ENCODE measurements at regions not wholly inside any gene's neighbourhood (a gene's known extent, or its start where the extent isn't known, plus 50 kb on each side); places are given as distances from the start of the nearest gene placed in this dataset.
A peak's percentile ranks its signal among the peaks of the same experiment; 100 is the strongest.

- 0 out of 2 replicates have a peak overlapping the region, but pooled peaks have one; percentile 16 for H4K5ac ChIP-seq (ENCODE audit: low read depth, low read length)
- dilution Hi-C loops (cut with HindIII; ENCODE audit: low sequenced_read_pairs, unreplicated experiment): no loop called here
- peaks cover 1% of the 10 kb centered on the region; the same call in 1 of the 2 replicates for H3K4me1 ChIP-seq (ENCODE audit: control insufficient read depth, insufficient read depth, low read length)
- DNase-seq (peak; percentile 18), ATAC-seq (ENCODE audit: low read depth) (no peak; the same call in 1 of the 2 replicates)
- H3K27ac ChIP-seq (ENCODE audit: insufficient read depth, low read length): no peak overlapping the region
- H3K36me3 ChIP-seq (ENCODE audit: control insufficient read depth, insufficient read depth, low read length): no peaks in the 10 kb centered on the region
- no peak overlapping the region; a peak in 1 of 4 replicates for H4K8ac ChIP-seq (ENCODE audit: low read depth in 2 of 2, low read length in 2 of 2)
- H3K79me1 ChIP-seq (ENCODE audit: low read depth in 1 of 2, low read length in 2 of 2): no peaks in the 10 kb centered on the region
- H3K9ac ChIP-seq (ENCODE audit: low read depth, low read length): no peak overlapping the region; the same call in 1 of the 2 replicates
- H2BK15ac ChIP-seq (ENCODE audit: low read depth, low read length): no peak overlapping the region
- 0 out of 2 replicates have a peak, but pooled peaks cover 2% of the 10 kb centered on the region for H3K9me1 ChIP-seq (ENCODE audit: insufficient read depth, low read length)
- CTCF ChIA-PET: no interaction called here
- peak overlapping the region; percentile 10; the same call in 1 of the 2 replicates for H3K4me3 ChIP-seq (ENCODE audit: insufficient read depth, low read depth, low read length)
- H2AK5ac ChIP-seq (ENCODE audit: low read depth, low read length): no peak overlapping the region
- no peak overlapping the region for H2AFZ ChIP-seq (replicated peaks; ENCODE audit: low read length, poor library complexity)
- no peak overlapping the region for H3K23ac ChIP-seq (ENCODE audit: low read depth, low read length)
- H3K4ac ChIP-seq (ENCODE audit: low read depth, low read length): no peak overlapping the region
- in situ Hi-C loops (cut with MboI; ENCODE audit: low sequenced_read_pairs): no loop called here
- H3K56ac ChIP-seq (ENCODE audit: extremely low read depth, insufficient read depth, low read length): no peak overlapping the region
- H3K9me3 ChIP-seq (ENCODE audit: control insufficient read depth, insufficient read depth, low read length): no peaks in the 10 kb centered on the region
- intact Hi-C loops (cut with micrococcal nuclease): no loop called here
- peak overlapping the region; percentile 33 for H3K14ac ChIP-seq (replicated peaks; ENCODE audit: low read depth, low read length)
- TF ChIP-seq, protein P1, sequence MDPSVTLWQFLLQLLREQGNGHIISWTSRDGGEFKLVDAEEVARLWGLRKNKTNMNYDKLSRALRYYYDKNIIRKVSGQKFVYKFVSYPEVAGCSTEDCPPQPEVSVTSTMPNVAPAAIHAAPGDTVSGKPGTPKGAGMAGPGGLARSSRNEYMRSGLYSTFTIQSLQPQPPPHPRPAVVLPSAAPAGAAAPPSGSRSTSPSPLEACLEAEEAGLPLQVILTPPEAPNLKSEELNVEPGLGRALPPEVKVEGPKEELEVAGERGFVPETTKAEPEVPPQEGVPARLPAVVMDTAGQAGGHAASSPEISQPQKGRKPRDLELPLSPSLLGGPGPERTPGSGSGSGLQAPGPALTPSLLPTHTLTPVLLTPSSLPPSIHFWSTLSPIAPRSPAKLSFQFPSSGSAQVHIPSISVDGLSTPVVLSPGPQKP (IDR thresholded peaks at IDR 0.05; ENCODE audit: borderline replicate concordance, low read depth, low read length): no peak
- 0 out of 2 replicates have a peak, but pooled peaks have one; percentile 2 for TF ChIP-seq CEBPB (IDR thresholded peaks at IDR 0.05; ENCODE audit: low read depth, low read length)
- TF ChIP-seq, protein P2, sequence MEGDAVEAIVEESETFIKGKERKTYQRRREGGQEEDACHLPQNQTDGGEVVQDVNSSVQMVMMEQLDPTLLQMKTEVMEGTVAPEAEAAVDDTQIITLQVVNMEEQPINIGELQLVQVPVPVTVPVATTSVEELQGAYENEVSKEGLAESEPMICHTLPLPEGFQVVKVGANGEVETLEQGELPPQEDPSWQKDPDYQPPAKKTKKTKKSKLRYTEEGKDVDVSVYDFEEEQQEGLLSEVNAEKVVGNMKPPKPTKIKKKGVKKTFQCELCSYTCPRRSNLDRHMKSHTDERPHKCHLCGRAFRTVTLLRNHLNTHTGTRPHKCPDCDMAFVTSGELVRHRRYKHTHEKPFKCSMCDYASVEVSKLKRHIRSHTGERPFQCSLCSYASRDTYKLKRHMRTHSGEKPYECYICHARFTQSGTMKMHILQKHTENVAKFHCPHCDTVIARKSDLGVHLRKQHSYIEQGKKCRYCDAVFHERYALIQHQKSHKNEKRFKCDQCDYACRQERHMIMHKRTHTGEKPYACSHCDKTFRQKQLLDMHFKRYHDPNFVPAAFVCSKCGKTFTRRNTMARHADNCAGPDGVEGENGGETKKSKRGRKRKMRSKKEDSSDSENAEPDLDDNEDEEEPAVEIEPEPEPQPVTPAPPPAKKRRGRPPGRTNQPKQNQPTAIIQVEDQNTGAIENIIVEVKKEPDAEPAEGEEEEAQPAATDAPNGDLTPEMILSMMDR (conservative IDR thresholded peaks at IDR 0.05; ENCODE audit: low read depth, low read length): no peak
- TF ChIP-seq NFE2L2 (IDR thresholded peaks at IDR 0.05; ENCODE audit: low read depth, low read length): no peak
- no peak for TF ChIP-seq CHD1 (IDR thresholded peaks at IDR 0.05; ENCODE audit: low read depth, low read length)
- TF ChIP-seq RCOR1 (IDR thresholded peaks at IDR 0.05; ENCODE audit: insufficient replicate concordance, low read length): no peak
- no peak for TF ChIP-seq MAFK (IDR thresholded peaks at IDR 0.05; ENCODE audit: low read depth, low read length)
- TF ChIP-seq RFX5 (IDR thresholded peaks at IDR 0.05; ENCODE audit: low read depth, low read length): no peak
- no peak overlapping the region for H2BK120ac ChIP-seq (ENCODE audit: low read depth, low read length)
- H2AK9ac ChIP-seq (replicated peaks; ENCODE audit: low read depth, low read length, poor library complexity): no peak overlapping the region
- no peaks in the 10 kb centered on the region for H4K20me1 ChIP-seq (ENCODE audit: insufficient read depth, low read length)
- H2BK5ac ChIP-seq (ENCODE audit: low read depth, low read length, poor library complexity, severe bottlenecking): no peak overlapping the region
- WGBS, 2 experiments (ENCODE audit: extremely low coverage in 2 of 2, insufficient read length in 1 of 2): no CpG with 5 or more reads among the region's 10 CpGs
- H3K27me3 ChIP-seq (ENCODE audit: control insufficient read depth, insufficient read depth, low read length): peaks cover 7% of the 10 kb centered on the region; the same call in 1 of the 2 replicates
- POLR2A ChIA-PET (ENCODE audit: unreplicated experiment): no interaction called here
- no TSS peak for BruUV-seq (replicated peaks)
- peak overlapping the region; percentile 12; the same call in 1 of the 2 replicates for H3K18ac ChIP-seq (ENCODE audit: low read depth, low read length)
- H3K4me2 ChIP-seq (ENCODE audit: low read depth, low read length): peak overlapping the region; percentile 85
- no peak overlapping the region for H4K91ac ChIP-seq (ENCODE audit: insufficient read depth, low read depth, low read length)
- H2BK20ac ChIP-seq (ENCODE audit: low read depth, low read length): no peak overlapping the region; the same call in 1 of the 2 replicates
Observed at GRCh38 chr16:14354561-14355351, 275.3 kb downstream of the PARN start.
